GM18502 (cell line): ENCODE measurements at regions not wholly inside any gene's neighbourhood (a gene's known extent, or its start where the extent isn't known, plus 50 kb on each side); places are given as distances from the start of the nearest gene placed in this dataset.

ENCODE experiments used
- ATAC-seq: cut with Tn5 transposase; IDR thresholded peaks from one replicate; pipeline ENCODE4 v1.9.1; 2021; ENCODE audit warnings: mild to moderate bottlenecking; ENCODE audit not compliant: unreplicated experiment, poor library complexity

GRCh38 chr1:163781146-163781545 lies 459.4 kb downstream of the NUF2 start:
- no peak for ATAC-seq

- no peak for ATAC-seq
These were observed 464.2 kb downstream of the NUF2 start for GRCh38 chr1:163785868-163786405.

- ATAC-seq = no peak
These were observed 468.2 kb downstream of the NUF2 start for GRCh38 chr1:163789911-163790310.

GRCh38 chr1:163794551-163794950 lies 472.8 kb downstream of the NUF2 start:
- no peak for ATAC-seq

GRCh38 chr1:163796394-163796821 lies 474.7 kb downstream of the NUF2 start:
- ATAC-seq = no peak

- ATAC-seq = no peak
These were observed 476.1 kb downstream of the NUF2 start for GRCh38 chr1:163797816-163798215.

- no peak for ATAC-seq
These were observed 477.5 kb downstream of the NUF2 start for GRCh38 chr1:163799190-163799805.

- no peak for ATAC-seq
These were observed 485.7 kb downstream of the NUF2 start for GRCh38 chr1:163807331-163808049.

GRCh38 chr1:163813251-163813650 lies 491.5 kb downstream of the NUF2 start:
- ATAC-seq = no peak

- ATAC-seq = no peak
These were observed 498.5 kb downstream of the NUF2 start for GRCh38 chr1:163820226-163820625.

- ATAC-seq = no peak
These were observed 499.0 kb downstream of the NUF2 start for GRCh38 chr1:163820766-163821165.

- ATAC-seq = no peak
These were observed 499.9 kb downstream of the NUF2 start for GRCh38 chr1:163821679-163822078.

GRCh38 chr1:163823017-163823416 lies 501.3 kb downstream of the NUF2 start:
- ATAC-seq = no peak

- no peak for ATAC-seq
These were observed 502.3 kb downstream of the NUF2 start for GRCh38 chr1:163824006-163824405.

- no peak for ATAC-seq
These were observed 502.7 kb downstream of the NUF2 start for GRCh38 chr1:163824490-163824889.

GRCh38 chr1:163826500-163826899 lies 504.7 kb downstream of the NUF2 start:
- no peak for ATAC-seq

- peak; percentile 45 for ATAC-seq
These were observed 513.0 kb downstream of the NUF2 start for GRCh38 chr1:163834778-163835177.

GRCh38 chr1:163836481-163836880 lies 514.7 kb downstream of the NUF2 start:
- no peak for ATAC-seq

- no peak for ATAC-seq
These were observed 515.5 kb downstream of the NUF2 start for GRCh38 chr1:163837206-163837605.

GRCh38 chr1:163842571-163842970 lies 520.8 kb downstream of the NUF2 start:
- no peak for ATAC-seq

GRCh38 chr1:163844459-163844858 lies 522.7 kb downstream of the NUF2 start:
- no peak for ATAC-seq

- ATAC-seq = no peak
These were observed 523.5 kb downstream of the NUF2 start for GRCh38 chr1:163845279-163845678.
